Astrocyte (in vitro differentiated cells and primary cell): ENCODE measurements at regions not wholly inside any gene's neighbourhood (a gene's known extent, or its start where the extent isn't known, plus 50 kb on each side); places are given as distances from the start of the nearest gene placed in this dataset.

Experiments used
- CTCF ChIP-seq: IDR thresholded peaks from 2 replicates; pipeline ENCODE4 v1.5.1; 2011; ENCODE audit warnings: low read depth, mild to moderate bottlenecking, inconsistent platforms, low read length, moderate library complexity; ENCODE audit not compliant: insufficient read depth
- EZH2 ChIP-seq: IDR thresholded peaks from 2 replicates; pipeline ENCODE4 v1.6.1; 2012; ENCODE audit warnings: mild to moderate bottlenecking, low read length, inconsistent platforms; ENCODE audit not compliant: insufficient read depth

GRCh38 chr16:80296034-80296433 is 244.8 kb upstream of the DYNLRB2 start:
- TF ChIP-seq CTCF = no peak
- no peak for TF ChIP-seq EZH2
